GM12865 (cell line): ENCODE measurements at regions not wholly inside any gene's neighbourhood (a gene's known extent, or its start where the extent isn't known, plus 50 kb on each side); places are given as distances from the start of the nearest gene placed in this dataset.

Experiments used
- DNase-seq: peaks from one replicate; pipeline ENCODE4 v3.0.0; 2010; ENCODE audit warnings: low read depth
- H3K4me3 ChIP-seq: 2 replicates; pipeline ENCODE4 v1.5.1; 2011; ENCODE audit warnings: mild to moderate bottlenecking, low read depth, low read length, control low read depth
- TF ChIP-seq, protein P1 (sequence below): IDR thresholded peaks from 2 replicates; pipeline ENCODE4 v1.5.1; 2011; ENCODE audit warnings: low read length, control low read depth, low read depth, inconsistent platforms; ENCODE audit not compliant: insufficient read depth; ENCODE audit errors: missing control alignments

DNA sequence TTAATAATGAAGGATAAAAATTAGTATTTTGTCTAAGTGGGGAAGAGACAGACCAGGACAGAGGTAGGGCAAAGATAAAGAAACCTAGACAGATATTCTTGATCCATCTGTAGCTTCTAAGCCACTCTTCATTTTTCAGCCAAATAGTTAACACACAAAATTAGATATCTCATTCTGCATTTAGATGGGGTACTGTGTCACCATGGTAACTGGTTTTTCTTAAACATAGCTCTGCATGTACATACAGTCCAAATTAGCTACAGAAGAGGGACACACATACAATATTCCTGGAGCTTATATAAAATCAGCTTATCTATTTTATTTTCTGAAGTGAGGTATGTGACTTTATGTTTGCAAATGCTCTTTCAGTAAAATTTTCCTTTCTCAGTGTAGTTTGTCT, 393.7 kb downstream of the PPP3CA start:
- DNase-seq: no peak
- TF ChIP-seq, protein P1, sequence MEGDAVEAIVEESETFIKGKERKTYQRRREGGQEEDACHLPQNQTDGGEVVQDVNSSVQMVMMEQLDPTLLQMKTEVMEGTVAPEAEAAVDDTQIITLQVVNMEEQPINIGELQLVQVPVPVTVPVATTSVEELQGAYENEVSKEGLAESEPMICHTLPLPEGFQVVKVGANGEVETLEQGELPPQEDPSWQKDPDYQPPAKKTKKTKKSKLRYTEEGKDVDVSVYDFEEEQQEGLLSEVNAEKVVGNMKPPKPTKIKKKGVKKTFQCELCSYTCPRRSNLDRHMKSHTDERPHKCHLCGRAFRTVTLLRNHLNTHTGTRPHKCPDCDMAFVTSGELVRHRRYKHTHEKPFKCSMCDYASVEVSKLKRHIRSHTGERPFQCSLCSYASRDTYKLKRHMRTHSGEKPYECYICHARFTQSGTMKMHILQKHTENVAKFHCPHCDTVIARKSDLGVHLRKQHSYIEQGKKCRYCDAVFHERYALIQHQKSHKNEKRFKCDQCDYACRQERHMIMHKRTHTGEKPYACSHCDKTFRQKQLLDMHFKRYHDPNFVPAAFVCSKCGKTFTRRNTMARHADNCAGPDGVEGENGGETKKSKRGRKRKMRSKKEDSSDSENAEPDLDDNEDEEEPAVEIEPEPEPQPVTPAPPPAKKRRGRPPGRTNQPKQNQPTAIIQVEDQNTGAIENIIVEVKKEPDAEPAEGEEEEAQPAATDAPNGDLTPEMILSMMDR: no peak
- H3K4me3 ChIP-seq: no peak overlapping the region

DNA sequence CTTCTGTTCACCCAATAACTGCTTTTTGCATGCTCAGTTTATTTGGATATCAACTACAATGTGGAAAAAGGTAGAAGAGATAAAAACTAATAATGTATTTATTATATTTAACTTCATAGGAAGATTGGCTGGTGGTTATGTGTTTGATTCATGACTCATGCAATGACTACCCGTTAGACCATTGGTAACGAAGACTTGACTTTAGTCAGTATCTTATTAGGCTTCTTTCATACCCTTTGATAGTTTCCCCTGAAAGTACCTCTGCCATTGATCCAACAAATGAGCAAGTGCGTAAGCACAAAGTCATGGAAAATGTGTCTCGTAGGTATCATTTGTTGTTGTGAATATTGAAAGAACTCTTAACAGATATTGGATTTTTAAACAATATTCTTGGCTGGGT, 394.7 kb downstream of the PPP3CA start:
- no peak overlapping the region for H3K4me3 ChIP-seq
- DNase-seq: no peak
- TF ChIP-seq, protein P1: no peak

DNA sequence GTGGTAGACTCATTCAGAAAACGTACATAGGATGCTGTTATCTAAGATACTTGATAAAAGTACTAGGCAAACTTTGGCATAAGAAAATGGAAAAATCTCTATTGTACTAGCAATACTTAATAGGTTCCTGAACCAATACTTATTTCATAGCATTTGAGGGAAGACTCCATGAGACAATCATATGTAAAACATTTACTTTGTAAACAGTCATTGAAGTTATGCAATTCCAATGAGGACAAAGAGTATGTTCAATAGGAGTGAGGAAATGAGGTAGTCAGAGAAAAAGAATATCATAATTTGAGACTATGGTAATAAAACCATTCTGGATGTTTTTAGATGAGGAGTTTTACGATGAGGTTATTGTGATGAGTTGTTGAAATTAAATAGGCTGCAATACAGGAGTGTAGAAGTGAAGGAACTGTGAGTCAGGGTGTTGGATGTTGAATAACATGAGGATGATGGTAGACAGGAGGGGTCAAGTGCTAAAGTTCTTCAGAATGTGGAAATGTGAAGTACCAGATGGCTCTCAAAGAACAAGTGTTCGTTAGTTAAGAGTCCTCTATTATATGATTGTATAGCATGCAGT, 397.9 kb downstream of the PPP3CA start:
- TF ChIP-seq, protein P1: no peak
- no peak for DNase-seq
- no peak overlapping the region for H3K4me3 ChIP-seq

DNA sequence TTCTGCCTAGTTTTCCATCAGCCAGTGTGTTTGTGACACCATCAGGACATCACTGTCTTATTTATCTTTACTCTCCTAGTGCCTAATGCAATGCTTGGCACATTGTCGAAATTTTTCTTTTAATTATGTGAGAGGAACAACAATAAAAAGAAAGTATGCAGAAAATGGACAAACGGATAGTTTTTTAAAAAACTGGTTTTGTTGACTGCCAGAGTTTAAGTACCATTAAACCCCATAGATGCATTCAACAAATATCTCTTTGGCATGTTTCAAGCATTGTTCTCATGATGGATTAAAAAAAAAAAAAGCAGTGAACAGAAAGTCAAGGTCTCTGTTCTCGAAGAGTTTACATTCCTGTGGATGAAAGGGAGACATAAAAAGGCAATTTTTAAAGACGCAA, 398.4 kb downstream of the PPP3CA start:
- H3K4me3 ChIP-seq: no peak overlapping the region
- TF ChIP-seq, protein P1: no peak
- DNase-seq: no peak

DNA sequence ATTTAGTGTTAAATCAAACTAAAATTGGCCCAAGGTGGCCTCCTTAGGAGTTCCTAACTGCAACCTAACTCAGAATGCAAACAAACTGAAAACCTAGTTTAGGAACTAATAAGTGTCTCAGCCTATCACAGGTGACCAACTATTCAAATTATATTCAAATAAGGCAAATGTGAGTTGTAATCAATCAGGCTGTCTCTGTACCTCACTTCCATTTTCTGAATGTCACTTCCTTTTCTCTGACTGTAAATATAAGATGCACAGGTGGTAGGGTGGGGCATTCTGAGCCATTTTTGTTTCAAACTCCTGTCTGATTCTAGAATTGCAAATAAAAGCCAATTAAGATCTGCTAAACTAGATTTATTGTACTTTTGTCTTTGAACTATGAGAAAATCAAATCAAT, 401.5 kb downstream of the PPP3CA start:
- TF ChIP-seq, protein P1: no peak
- no peak overlapping the region for H3K4me3 ChIP-seq
- DNase-seq: no peak

GRCh38 chr4:100938698-100939097, 408.6 kb downstream of the PPP3CA start:
- no peak for DNase-seq
- TF ChIP-seq, protein P1: no peak
- H3K4me3 ChIP-seq: no peak overlapping the region
